GM21825 (cell line): ENCODE measurements at regions not wholly inside any gene's neighbourhood (a gene's known extent, or its start where the extent isn't known, plus 50 kb on each side); places are given as distances from the start of the nearest gene placed in this dataset.
"Not testable (repeated sequence)": the region's sequence is repeated elsewhere in the genome, so short reads cannot be mapped to it uniquely, and the experiment has no call there.

ENCODE experiments used
- ATAC-seq: cut with Tn5 transposase; IDR thresholded peaks from one replicate; pipeline ENCODE4 v1.9.1; 2021; ENCODE audit warnings: mild to moderate bottlenecking, moderate library complexity; ENCODE audit not compliant: unreplicated experiment

DNA sequence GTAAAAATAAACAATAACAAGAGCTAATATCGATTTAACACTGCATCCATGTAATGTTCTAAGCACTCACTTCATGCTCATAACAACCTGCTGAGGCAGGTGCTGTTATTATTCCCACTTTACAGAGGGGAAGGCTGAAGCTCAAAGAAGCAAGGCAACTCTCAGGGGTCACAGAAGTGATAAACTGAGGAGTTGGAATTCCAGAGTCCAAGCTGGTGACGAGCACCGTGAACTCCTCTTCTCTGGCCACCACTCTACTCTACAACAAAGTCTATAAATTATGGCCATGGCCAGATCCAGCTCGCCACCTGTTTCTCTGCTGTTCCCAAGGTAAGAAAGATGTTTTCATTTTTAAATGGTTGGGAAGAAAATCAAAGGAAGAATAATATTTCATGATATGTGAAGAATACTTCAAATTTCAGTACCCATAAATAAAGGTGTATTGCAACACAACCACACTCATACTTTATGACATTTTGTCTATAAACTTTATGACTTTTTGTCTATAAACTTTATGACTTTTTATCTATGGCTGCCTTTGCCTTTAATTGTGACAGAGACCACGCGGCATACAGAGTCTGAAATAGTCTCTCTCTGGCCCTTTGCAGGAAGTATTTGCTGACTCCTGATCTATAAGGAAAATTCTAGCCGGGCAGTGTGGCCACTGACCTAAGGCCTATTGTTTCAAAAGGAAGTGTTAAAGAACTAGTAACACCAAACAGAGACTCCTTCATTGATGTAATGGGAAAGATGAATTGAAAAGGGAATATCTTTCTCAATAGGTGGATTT is 113.2 kb upstream of the KCNG1 start:
- no peak for ATAC-seq

DNA sequence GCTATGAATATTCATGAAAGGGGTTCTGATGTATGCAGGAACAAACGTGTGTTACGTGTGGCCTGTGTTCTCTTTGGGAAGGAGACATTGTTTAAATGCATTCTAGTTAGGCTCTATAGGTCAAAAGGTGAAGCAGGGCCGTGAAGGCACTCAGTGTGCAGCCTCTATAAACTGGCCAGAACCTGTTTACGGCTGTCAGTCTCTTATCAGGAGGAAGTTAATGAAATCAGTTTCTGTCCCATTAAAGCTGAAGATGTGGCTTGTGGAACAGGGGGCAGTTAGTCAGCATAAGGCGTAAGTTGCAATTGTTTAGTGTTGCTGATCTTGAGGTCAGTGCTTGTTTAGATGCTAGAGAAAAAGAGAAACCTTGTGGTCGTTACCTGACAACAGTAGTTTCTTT is 111.5 kb upstream of the KCNG1 start:
- no peak for ATAC-seq

DNA sequence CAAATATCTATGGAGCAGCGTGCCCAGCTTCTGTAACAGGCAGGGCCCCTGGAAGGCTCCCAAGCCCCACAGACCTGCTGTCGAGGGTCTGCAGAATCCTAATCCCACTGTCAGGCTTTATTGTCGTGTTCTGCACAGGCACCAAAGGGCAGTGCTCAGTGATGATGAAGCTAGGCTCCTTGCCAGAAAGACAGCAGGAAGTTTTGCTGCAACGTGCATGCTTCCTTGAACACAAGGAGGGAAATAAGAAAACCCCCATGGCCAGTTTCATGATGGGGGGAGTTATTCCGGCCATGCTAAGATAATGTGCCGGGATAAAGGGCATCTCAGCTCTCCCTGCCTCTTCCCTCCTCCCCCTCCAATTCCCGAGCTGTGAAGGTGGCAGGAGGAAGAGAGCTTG is 109.4 kb upstream of the KCNG1 start:
- ATAC-seq = no peak

DNA sequence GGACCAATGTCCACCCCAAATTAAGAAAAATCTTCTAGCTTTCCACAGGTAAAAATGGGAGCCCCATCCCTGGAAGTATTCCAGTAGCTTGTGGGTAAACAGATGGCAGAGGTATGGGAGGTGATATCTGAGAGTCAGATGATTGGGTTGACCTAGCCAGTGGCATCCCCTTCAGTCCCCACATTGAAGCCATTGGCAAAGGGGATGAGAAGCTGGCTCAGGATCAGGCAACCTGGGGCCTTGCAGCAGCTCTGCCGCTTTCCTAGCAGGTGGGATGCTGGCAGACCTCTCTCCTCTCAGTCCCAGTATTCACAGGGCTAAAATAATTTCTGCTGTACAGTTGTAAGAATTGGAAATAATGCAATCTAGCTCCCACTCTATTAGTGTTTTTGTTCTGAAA is 108.9 kb upstream of the KCNG1 start:
- no peak for ATAC-seq

DNA sequence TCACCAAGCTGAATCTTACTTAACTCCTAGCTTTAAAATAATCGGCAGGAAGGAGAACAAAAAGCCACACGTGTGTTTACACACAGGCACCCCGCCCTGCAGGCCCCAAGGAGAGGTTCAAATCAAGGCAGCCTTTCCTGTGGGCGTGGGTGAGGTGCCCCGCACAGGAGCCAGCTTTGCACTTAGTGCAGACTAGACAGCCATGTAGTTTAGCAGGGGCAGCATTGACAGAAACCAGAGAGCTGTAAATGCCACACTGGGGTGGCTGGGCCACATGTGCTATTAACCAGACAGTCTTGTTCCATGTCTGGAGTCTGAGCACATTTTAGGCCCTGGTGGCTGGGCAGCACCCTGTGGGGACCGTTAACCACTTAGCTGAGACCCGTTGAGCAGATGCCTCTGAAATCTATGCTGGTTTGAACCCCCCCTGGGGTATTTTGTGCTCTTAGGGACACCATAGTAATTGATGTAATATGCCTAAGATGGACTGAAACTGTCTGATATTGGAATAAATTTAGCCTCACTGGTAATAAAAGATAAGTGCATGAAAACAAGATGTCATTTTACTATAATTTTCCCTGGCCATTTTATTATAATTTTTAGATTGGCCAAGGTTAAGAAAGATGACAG is 106.4 kb upstream of the KCNG1 start:
- no peak for ATAC-seq

DNA sequence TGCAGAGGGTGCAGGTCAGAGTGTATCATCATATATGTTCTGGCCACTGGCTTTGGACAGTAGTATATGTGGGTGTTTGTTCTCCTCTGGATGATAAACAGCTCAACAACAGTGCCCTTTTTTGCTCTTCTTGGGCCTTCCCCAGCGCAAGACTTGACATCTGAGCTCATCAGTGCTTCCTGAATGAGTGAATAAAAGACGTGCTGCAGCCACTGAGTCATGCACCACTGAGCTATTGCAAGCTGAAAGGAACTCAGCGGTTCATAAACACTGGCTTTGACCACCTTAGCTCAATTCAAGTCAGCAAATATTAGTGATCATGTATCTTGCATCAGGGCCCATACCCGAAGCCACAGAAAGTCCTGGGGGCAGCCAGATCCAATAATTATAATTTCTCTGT is 105.3 kb upstream of the KCNG1 start:
- peak; percentile 54 for ATAC-seq

GRCh38 chr20:51127713-51128112 is 104.8 kb upstream of the KCNG1 start:
- ATAC-seq = no peak

- ATAC-seq = no peak
These were observed 103.4 kb upstream of the KCNG1 start for GRCh38 chr20:51126337-51126736.

GRCh38 chr20:51125780-51126179 is 102.9 kb upstream of the KCNG1 start:
- no peak for ATAC-seq

- no peak for ATAC-seq
These were observed 102.2 kb upstream of the KCNG1 start for GRCh38 chr20:51125105-51125504.

- ATAC-seq = not testable (repeated sequence)
These were observed 101.0 kb upstream of the KCNG1 start for GRCh38 chr20:51123887-51124286.

GRCh38 chr20:51122931-51123658 is 100.2 kb upstream of the KCNG1 start:
- ATAC-seq = no peak

DNA sequence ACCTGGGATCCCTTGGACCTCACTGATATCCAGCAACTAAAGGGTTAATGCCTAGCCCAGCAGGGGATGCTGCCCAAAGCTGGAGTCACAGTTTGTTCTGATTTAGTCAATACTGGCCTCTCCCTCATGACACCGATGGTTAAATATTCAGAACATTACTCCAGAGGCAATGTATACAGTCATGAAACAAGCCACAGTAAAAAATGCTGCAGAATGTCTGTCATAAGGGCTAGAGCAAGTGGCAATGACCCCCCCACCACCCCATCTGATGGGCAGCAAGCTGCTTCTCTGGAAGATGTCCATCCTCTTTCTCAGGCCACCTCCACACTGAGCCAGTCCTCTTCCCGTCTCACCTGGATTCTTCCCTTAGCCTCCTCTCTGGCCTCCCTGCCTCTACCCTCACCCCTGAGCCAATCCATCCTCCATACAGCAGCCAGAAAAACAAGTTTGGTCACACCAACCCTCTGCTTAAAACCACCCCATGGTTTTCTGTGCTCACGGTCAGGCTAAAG is 99.0 kb upstream of the KCNG1 start:
- ATAC-seq = no peak

- no peak for ATAC-seq
These were observed 98.4 kb upstream of the KCNG1 start for GRCh38 chr20:51121272-51121671.

DNA sequence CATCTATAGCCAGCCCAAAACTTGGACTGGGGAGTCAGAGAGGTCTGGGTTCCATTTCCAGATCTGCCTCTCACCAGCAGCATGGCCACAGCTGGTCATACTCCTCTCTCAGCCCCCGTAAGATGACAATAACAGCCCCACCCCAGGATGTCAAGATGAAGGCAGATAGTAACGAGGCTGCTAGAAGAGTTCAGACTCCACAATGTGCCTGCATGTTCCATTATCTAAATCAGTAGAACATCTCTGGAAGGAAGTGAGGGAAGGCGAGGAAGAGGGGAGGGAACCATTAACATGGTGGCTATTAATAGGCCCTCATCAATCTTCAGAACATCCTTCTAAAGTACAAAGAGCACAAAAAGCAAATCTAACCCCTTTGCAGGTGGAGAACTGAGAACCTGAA is 98.0 kb upstream of the KCNG1 start:
- ATAC-seq = no peak

DNA sequence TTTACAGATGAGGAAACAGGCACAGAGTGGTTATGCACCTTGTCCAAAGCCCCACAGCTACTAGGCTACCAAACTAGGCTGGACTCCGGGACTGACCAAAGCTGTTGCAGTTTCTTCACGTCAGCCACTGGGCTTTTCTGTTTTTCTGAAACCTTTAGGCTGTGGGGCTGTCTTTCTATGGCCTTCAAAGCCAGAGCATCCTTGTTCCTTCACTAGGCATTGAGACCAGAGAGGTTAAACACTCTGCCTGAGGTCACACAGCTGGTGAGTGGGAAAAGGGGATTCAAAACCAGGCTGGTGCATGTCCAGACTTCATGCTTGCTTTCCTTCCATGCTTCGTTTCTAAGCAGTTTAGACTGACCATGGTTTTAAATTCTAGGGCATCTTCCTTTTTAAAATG is 97.5 kb upstream of the KCNG1 start:
- ATAC-seq = no peak

DNA sequence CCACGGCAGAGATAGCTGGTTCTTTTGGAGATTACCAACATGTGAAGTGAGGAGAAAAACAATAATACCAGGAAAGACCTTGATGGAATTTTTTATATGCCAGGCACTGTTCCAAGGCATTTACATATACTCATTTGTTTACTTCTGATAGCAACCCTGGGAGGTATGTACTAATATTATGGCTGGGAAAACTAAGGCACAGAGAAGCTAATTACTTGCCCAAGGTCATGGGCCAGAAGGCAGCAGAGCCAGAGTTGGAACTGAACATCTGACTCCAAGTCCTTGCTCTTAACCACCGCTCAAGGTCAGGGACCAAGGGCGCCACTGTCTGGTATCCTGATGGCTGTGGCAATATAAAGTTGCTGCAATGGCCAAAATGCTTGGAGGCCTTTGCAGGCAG is 97.0 kb upstream of the KCNG1 start:
- no peak for ATAC-seq

DNA sequence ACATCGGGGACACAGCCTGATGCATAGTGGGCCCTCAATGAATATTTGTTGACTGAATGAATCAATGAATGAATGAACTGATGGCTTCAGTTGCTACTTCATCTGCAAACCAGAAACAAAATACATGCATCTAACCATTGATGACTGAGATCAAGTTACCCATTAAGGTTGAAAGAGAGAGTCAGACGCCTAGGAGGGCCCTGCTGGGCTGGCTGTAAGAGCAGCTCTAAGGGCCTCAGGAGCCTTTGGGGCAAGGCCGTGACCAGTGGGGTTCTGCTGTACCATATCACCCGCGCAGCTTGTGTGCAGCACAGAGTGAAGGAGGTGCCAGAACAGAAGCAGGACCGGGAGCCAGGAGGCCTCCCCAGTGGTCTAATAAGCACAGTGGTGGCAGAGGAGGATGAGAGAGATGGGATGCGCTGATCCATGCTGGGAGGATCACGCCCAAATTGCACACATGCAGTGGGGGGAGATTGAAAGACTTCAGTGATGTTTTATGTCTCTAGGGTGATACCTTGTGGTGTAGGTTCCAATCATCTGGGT is 96.1 kb upstream of the KCNG1 start:
- ATAC-seq = no peak

DNA sequence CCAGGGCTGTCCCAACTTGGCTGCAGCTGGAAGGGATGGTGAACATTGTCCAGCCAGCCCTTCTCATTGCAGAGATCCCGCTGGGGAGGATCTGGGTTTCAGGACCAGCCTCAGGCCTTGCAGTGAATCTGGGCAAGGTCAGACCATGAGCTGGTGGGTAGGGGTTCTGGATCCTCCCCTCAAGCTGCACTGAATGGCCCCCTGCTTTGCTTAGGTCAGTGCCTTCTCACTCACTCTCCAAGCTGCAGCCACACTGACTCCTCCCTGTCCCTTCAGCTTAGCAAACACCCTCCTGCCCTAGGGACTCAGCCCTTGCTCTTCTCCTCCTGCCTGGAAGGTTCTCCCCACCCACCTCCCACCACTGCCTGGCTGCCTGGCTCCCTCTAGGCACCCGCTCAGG is 95.3 kb upstream of the KCNG1 start:
- ATAC-seq = no peak

GRCh38 chr20:51116765-51117686 is 94.1 kb upstream of the KCNG1 start:
- no peak for ATAC-seq
